Fibroblast of the aortic adventitia (primary cell): ENCODE measurements at regions not wholly inside any gene's neighbourhood (a gene's known extent, or its start where the extent isn't known, plus 50 kb on each side); places are given as distances from the start of the nearest gene placed in this dataset.

Experiments used
- DNase-seq: peaks from one replicate; pipeline ENCODE4 v3.0.0-alpha.2; 2010; ENCODE audit warnings: low read depth
- H3K4me3 ChIP-seq: 2 replicates; pipeline ENCODE4 v1.5.1; 2011; ENCODE audit warnings: low read depth, mild to moderate bottlenecking, control low read depth, low read length, moderate library complexity
- CTCF ChIP-seq: IDR thresholded peaks from 2 replicates; pipeline ENCODE4 v1.5.1; 2011; ENCODE audit warnings: mild to moderate bottlenecking, low read length, control low read depth, inconsistent platforms; ENCODE audit not compliant: insufficient read depth

GRCh38 chr13:29934531-29935308 is 84.3 kb upstream of the UBL3 start:
- H3K4me3 ChIP-seq = no peak overlapping the region
- DNase-seq = no peak
- TF ChIP-seq CTCF = no peak

GRCh38 chr13:29933401-29933800 is 83.0 kb upstream of the UBL3 start:
- no peak for DNase-seq
- no peak overlapping the region for H3K4me3 ChIP-seq
- no peak for TF ChIP-seq CTCF

- TF ChIP-seq CTCF = no peak
- no peak overlapping the region for H3K4me3 ChIP-seq
- no peak for DNase-seq
Measured at GRCh38 chr13:29931696-29932095, 81.3 kb upstream of the UBL3 start.

GRCh38 chr13:29929062-29929847 is 78.8 kb upstream of the UBL3 start:
- TF ChIP-seq CTCF = no peak
- no peak overlapping the region for H3K4me3 ChIP-seq
- no peak for DNase-seq

- TF ChIP-seq CTCF = no peak
- H3K4me3 ChIP-seq = no peak overlapping the region
- DNase-seq = no peak
Measured at GRCh38 chr13:29926098-29926476, 75.7 kb upstream of the UBL3 start.

- H3K4me3 ChIP-seq = no peak overlapping the region
- no peak for TF ChIP-seq CTCF
- DNase-seq = peak; percentile 99
Measured at GRCh38 chr13:29925457-29926097, 75.2 kb upstream of the UBL3 start.
